C4-2B (cell line): ENCODE measurements at regions not wholly inside any gene's neighbourhood (a gene's known extent, or its start where the extent isn't known, plus 50 kb on each side); places are given as distances from the start of the nearest gene placed in this dataset.

Source experiments
- CTCF ChIP-seq: fragments of 450-650 bp; conservative IDR thresholded peaks from 2 replicates; pipeline ENCODE4 v1.5.1; 2017; ENCODE audit warnings: mild to moderate bottlenecking
- ZFX ChIP-seq: fragments of 450-650 bp; IDR thresholded peaks from 2 replicates; pipeline ENCODE4 v1.6.1; 2017

- TF ChIP-seq CTCF (no peak), ZFX (no peak)
Measured at GRCh38 chr4:77505958-77506319, 99.7 kb upstream of the CXCL13 start.
